ENCODE measurements at regions not wholly inside any gene's neighbourhood (a gene's known extent, or its start where the extent isn't known, plus 50 kb on each side); places are given as distances from the start of the nearest gene placed in this dataset.

- Histone ChIP-seq H3K4me1 (ENCODE audit: insufficient read depth, low read length, poor library complexity, severe bottlenecking) (peaks cover 40% of the 10 kb centered on the region), H3K4me3 (ENCODE audit: low read depth, low read length, poor library complexity, severe bottlenecking) (no peak overlapping the region), H3K9me2 (ENCODE audit: insufficient read depth, low read length) (no peaks in the 10 kb centered on the region), H3K79me2 (ENCODE audit: insufficient read depth, low read depth, low read length) (no peaks in the 10 kb centered on the region), H2AFZ (ENCODE audit: low read length) (peak overlapping the region; percentile 73), H3K4me2 (ENCODE audit: low read length) (peak overlapping the region; percentile 32), H3K9me3 (ENCODE audit: low read length) (no peaks in the 10 kb centered on the region), H3K36me3 (ENCODE audit: insufficient read depth, low read length) (no peaks in the 10 kb centered on the region), H4K20me1 (ENCODE audit: insufficient read depth, low read length) (no peaks in the 10 kb centered on the region), H3K27ac (ENCODE audit: low read depth, low read length, poor library complexity, severe bottlenecking) (peak overlapping the region; percentile 7)
- ChIA-PET POLR2A (interaction anchor here (1.2 to 2.1 kb wide), 3 partner anchors 9 to 13 kb away, joined by 3 to 9 read pairs (median 7); no protein-coding TSS in a partner anchor), CTCF (ENCODE audit: unreplicated experiment) (no interaction called here)
- peak; percentile 45 for DNase-seq (ENCODE audit: low spot score)
- TF ChIP-seq EZH2phosphoT487 (IDR thresholded peaks at IDR 0.05; ENCODE audit: borderline replicate concordance, low read depth, low read length) = no peak
- TF ChIP-seq CTCF (conservative IDR thresholded peaks at IDR 0.05; ENCODE audit: low read length) = no peak
- no TSS peak for BruUV-seq (replicated peaks)
- intact Hi-C loops (cut with micrococcal nuclease; ENCODE audit: unreplicated experiment) = no loop called here
These were observed 70.9 kb upstream of the ACOT11 start for GRCh38 chr1:54477153-54477561.

- CTCF ChIA-PET (ENCODE audit: unreplicated experiment) = no interaction called here
- Histone ChIP-seq H3K4me3 (ENCODE audit: low read depth, low read length, poor library complexity, severe bottlenecking) (no peak overlapping the region), H3K27ac (ENCODE audit: low read depth, low read length, poor library complexity, severe bottlenecking) (peak overlapping the region; percentile 7), H3K9me3 (ENCODE audit: low read length) (no peaks in the 10 kb centered on the region), H3K4me2 (ENCODE audit: low read length) (peak overlapping the region; percentile 32), H3K4me1 (ENCODE audit: insufficient read depth, low read length, poor library complexity, severe bottlenecking) (peaks cover 40% of the 10 kb centered on the region), H4K20me1 (ENCODE audit: insufficient read depth, low read length) (no peaks in the 10 kb centered on the region), H3K36me3 (ENCODE audit: insufficient read depth, low read length) (no peaks in the 10 kb centered on the region), H2AFZ (ENCODE audit: low read length) (peak overlapping the region; percentile 73), H3K9me2 (ENCODE audit: insufficient read depth, low read length) (no peaks in the 10 kb centered on the region), H3K79me2 (ENCODE audit: insufficient read depth, low read depth, low read length) (no peaks in the 10 kb centered on the region)
- TF ChIP-seq EZH2phosphoT487 (IDR thresholded peaks at IDR 0.05; ENCODE audit: borderline replicate concordance, low read depth, low read length) (no peak), CTCF (conservative IDR thresholded peaks at IDR 0.05; ENCODE audit: low read length) (no peak)
- DNase-seq (ENCODE audit: low spot score) = no peak
- no TSS peak for BruUV-seq (replicated peaks)
- POLR2A ChIA-PET = interaction anchor here (1.2 to 2.1 kb wide), 3 partner anchors 10 to 12 kb away, joined by 3 to 9 read pairs (median 7); no protein-coding TSS in a partner anchor
- intact Hi-C loops (cut with micrococcal nuclease; ENCODE audit: unreplicated experiment) = no loop called here
These were observed 70.4 kb upstream of the SSBP3 start for GRCh38 chr1:54476530-54477109.

- no peaks in the 10 kb centered on the region for H3K36me3 ChIP-seq (ENCODE audit: insufficient read depth, low read length)
- peak overlapping the region; percentile 73 for H2AFZ ChIP-seq (ENCODE audit: low read length)
- CTCF ChIA-PET (ENCODE audit: unreplicated experiment) = interaction anchor here (0.6 kb wide), 1 partner anchor 502 kb away, joined by 6 read pairs; no protein-coding TSS in a partner anchor
- intact Hi-C loops (cut with micrococcal nuclease; ENCODE audit: unreplicated experiment) = no loop called here
- no peaks in the 10 kb centered on the region for H4K20me1 ChIP-seq (ENCODE audit: insufficient read depth, low read length)
- no peak for TF ChIP-seq EZH2phosphoT487 (IDR thresholded peaks at IDR 0.05; ENCODE audit: borderline replicate concordance, low read depth, low read length)
- no peak for TF ChIP-seq CTCF (conservative IDR thresholded peaks at IDR 0.05; ENCODE audit: low read length)
- H3K27ac ChIP-seq (ENCODE audit: low read depth, low read length, poor library complexity, severe bottlenecking) = no peak overlapping the region
- no peak for DNase-seq (ENCODE audit: low spot score)
- H3K9me3 ChIP-seq (ENCODE audit: low read length) = no peaks in the 10 kb centered on the region
- no peaks in the 10 kb centered on the region for H3K9me2 ChIP-seq (ENCODE audit: insufficient read depth, low read length)
- BruUV-seq (replicated peaks) = no TSS peak
- no peak overlapping the region for H3K4me3 ChIP-seq (ENCODE audit: low read depth, low read length, poor library complexity, severe bottlenecking)
- no peaks in the 10 kb centered on the region for H3K79me2 ChIP-seq (ENCODE audit: insufficient read depth, low read depth, low read length)
- peak overlapping the region; percentile 10; the same call in 1 of the 2 replicates for H3K4me2 ChIP-seq (ENCODE audit: low read length)
- H3K4me1 ChIP-seq (ENCODE audit: insufficient read depth, low read length, poor library complexity, severe bottlenecking) = peaks cover 40% of the 10 kb centered on the region
- POLR2A ChIA-PET = interaction anchor here (2.1 kb wide), 1 partner anchor 10 kb away, joined by 9 read pairs; no protein-coding TSS in a partner anchor
These were observed 69.8 kb upstream of the SSBP3 start for GRCh38 chr1:54475946-54476516.

Measured in OCI-LY7 (cell line).